A673 (cell line): ENCODE measurements at regions not wholly inside any gene's neighbourhood (a gene's known extent, or its start where the extent isn't known, plus 50 kb on each side); places are given as distances from the start of the nearest gene placed in this dataset.
A peak's percentile ranks its signal among the peaks of the same experiment; 100 is the strongest.

Experiments used
- BruUV-seq: library from RNA; stranded (reverse); fragments of 400-500 nt; replicated peaks from 2 replicates; lab custom pipeline; 2021; lab: Mats Ljungman, UMichigan
- CTCF ChIA-PET: fragments of 300-600 bp; sonication (Branson Sonifier 250); formaldehyde crosslinking; loops from one replicate; lab custom pipeline; 2022; ENCODE audit warnings: antibody characterized with exemption; lab: Charles Lee
- POLR2A ChIA-PET: fragments of 300-600 bp; sonication (Branson Sonifier 250); formaldehyde crosslinking; loops from one replicate; lab custom pipeline; 2022; ENCODE audit warnings: antibody characterized with exemption; ENCODE audit not compliant: low non-redundant PET; lab: Charles Lee
- DNase-seq: peaks from one replicate; pipeline ENCODE4 v3.0.0-alpha.2; 2015; ENCODE audit warnings: low spot score
- H3K27ac ChIP-seq: fragments of 200-600 bp; sonication (generic); 2 replicates; pipeline ENCODE4 v1.5.1; 2016; ENCODE audit warnings: mixed run types, low read depth, mild to moderate bottlenecking, mixed read lengths, antibody characterized with exemption, low read length; ENCODE audit not compliant: poor library complexity, severe bottlenecking
- H3K27me3 ChIP-seq: fragments of 200-600 bp; sonication (generic); replicated peaks from 2 replicates; pipeline ENCODE4 v1.6.1; 2017; ENCODE audit warnings: mixed run types, low read depth, mild to moderate bottlenecking, mixed read lengths, antibody characterized with exemption, low read length; ENCODE audit not compliant: insufficient read depth, poor library complexity
- H3K36me3 ChIP-seq: fragments of 200-600 bp; sonication (generic); 2 replicates; pipeline ENCODE4 v1.6.1; 2016; ENCODE audit warnings: mixed run types, mild to moderate bottlenecking, mixed read lengths, antibody characterized with exemption, low read length; ENCODE audit not compliant: insufficient read depth, poor library complexity, severe bottlenecking
- H3K4me1 ChIP-seq: fragments of 200-600 bp; sonication (generic); 2 replicates; pipeline ENCODE4 v1.6.1; 2017; ENCODE audit warnings: mixed run types, mild to moderate bottlenecking, mixed read lengths, antibody characterized with exemption, low read length; ENCODE audit not compliant: insufficient read depth, poor library complexity, severe bottlenecking
- H3K4me3 ChIP-seq: fragments of 200-600 bp; sonication (generic); 2 replicates; pipeline ENCODE4 v1.5.1; 2016; ENCODE audit warnings: low read depth, mixed run types, mild to moderate bottlenecking, mixed read lengths, low read length; ENCODE audit not compliant: poor library complexity, severe bottlenecking
- H3K9me3 ChIP-seq: fragments of 200-600 bp; sonication (generic); 2 replicates; pipeline ENCODE4 v1.6.1; 2016; ENCODE audit warnings: mixed run types, low read depth, mild to moderate bottlenecking, mixed read lengths, antibody characterized with exemption, low read length; ENCODE audit not compliant: poor library complexity, severe bottlenecking
- CTCF ChIP-seq: fragments of 300-800, 200-600 bp; sonication (generic); conservative IDR thresholded peaks from 2 replicates; pipeline ENCODE4 v1.5.1; 2017; ENCODE audit warnings: low read depth, mild to moderate bottlenecking, antibody characterized with exemption, low read length, moderate library complexity, mixed read lengths
- EZH2 ChIP-seq: fragments of 200-600 bp; sonication (generic); IDR thresholded peaks from 2 replicates; pipeline ENCODE4 v1.6.1; 2017; ENCODE audit warnings: borderline replicate concordance, low read depth, mild to moderate bottlenecking, mixed read lengths, antibody characterized with exemption, low read length; ENCODE audit not compliant: poor library complexity, severe bottlenecking
- intact Hi-C: fragments of 100-400 bp; cut with micrococcal nuclease; formaldehyde crosslinking; loops from one replicate; pipeline ENCODE4 v1.10.0; 2022; ENCODE audit not compliant: unreplicated experiment

GRCh38 chr4:156388826-156389225 lies 435.2 kb upstream of the CTSO start:
- Histone ChIP-seq H3K27ac (no peak overlapping the region), H3K9me3 (no peaks in the 10 kb centered on the region), H3K36me3 (no peaks in the 10 kb centered on the region), H3K27me3 (no peaks in the 10 kb centered on the region), H3K4me1 (no peaks in the 10 kb centered on the region), H3K4me3 (no peak overlapping the region)
- DNase-seq, result no peak
- TF ChIP-seq EZH2 (no peak), CTCF (no peak)
- CTCF ChIA-PET, result no interaction called here
- no TSS peak for BruUV-seq
- POLR2A ChIA-PET, result no interaction called here
- intact Hi-C loops, result no loop called here

- Histone ChIP-seq H3K9me3 (no peaks in the 10 kb centered on the region), H3K36me3 (no peaks in the 10 kb centered on the region), H3K27me3 (no peaks in the 10 kb centered on the region), H3K27ac (no peak overlapping the region), H3K4me1 (peaks cover 7% of the 10 kb centered on the region), H3K4me3 (no peak overlapping the region)
- no TSS peak for BruUV-seq
- ChIA-PET POLR2A (no interaction called here), CTCF (interaction anchor here (0.6 to 1.1 kb wide), 2 partner anchors 265 to 504 kb away, joined by 3 to 12 read pairs; no protein-coding TSS in a partner anchor)
- peak; percentile 81 for DNase-seq
- peak; percentile 87 for TF ChIP-seq CTCF
- TF ChIP-seq EZH2, result no peak
- intact Hi-C loops, result loop anchor here (2.0 kb wide), 2 partner anchors 83 to 209 kb away; no protein-coding TSS in a partner anchor
Observed at GRCh38 chr4:156378033-156378665, 424.5 kb upstream of the CTSO start.

- Histone ChIP-seq H3K36me3 (no peaks in the 10 kb centered on the region), H3K4me1 (peaks cover 7% of the 10 kb centered on the region), H3K9me3 (no peaks in the 10 kb centered on the region), H3K4me3 (no peak overlapping the region), H3K27ac (no peak overlapping the region), H3K27me3 (no peaks in the 10 kb centered on the region)
- no peak for TF ChIP-seq CTCF
- TF ChIP-seq EZH2, result no peak
- POLR2A ChIA-PET, result no interaction called here
- no peak for DNase-seq
- CTCF ChIA-PET, result no interaction called here
- intact Hi-C loops, result no loop called here
- no TSS peak for BruUV-seq
Observed at GRCh38 chr4:156377036-156377710, 423.5 kb upstream of the CTSO start.
